GM10266 (cell line): ENCODE measurements at regions not wholly inside any gene's neighbourhood (a gene's known extent, or its start where the extent isn't known, plus 50 kb on each side); places are given as distances from the start of the nearest gene placed in this dataset.
A peak's percentile ranks its signal among the peaks of the same experiment; 100 is the strongest.

Experiments
- DNase-seq: peaks from one replicate; pipeline ENCODE4 v3.0.0; 2012; ENCODE audit errors: extremely low spot score
- CTCF ChIP-seq: IDR thresholded peaks from 2 replicates; pipeline ENCODE4 v1.5.1; 2012; ENCODE audit warnings: mild to moderate bottlenecking, low read depth; ENCODE audit not compliant: control insufficient read depth, insufficient read depth; ENCODE audit errors: missing control alignments

GRCh38 chr6:14852375-14852774 lies 393.5 kb upstream of the JARID2 start:
- TF ChIP-seq CTCF, result no peak
- no peak for DNase-seq

DNA sequence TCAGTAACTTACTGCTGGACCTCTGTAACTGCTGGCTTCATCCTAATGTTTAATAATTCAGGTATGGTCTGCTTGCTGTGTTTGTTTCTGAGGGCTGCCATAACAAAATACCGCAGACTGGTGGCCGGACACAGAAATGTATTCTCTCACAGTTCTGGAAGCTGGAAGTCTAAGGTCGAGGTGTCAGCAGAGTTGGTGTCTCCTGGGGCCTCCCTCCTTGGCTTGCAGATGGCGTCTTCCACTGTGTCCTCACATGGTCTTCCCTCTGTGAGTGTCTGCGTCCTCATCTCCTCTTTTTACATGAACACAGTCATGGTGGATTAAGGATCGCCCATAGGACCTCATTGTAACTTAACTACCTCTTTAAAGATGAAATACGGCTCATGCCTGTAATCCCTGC lies 389.7 kb upstream of the JARID2 start:
- TF ChIP-seq CTCF, result no peak
- no peak for DNase-seq

- no peak for DNase-seq
- TF ChIP-seq CTCF, result no peak
These were observed 388.9 kb upstream of the JARID2 start for GRCh38 chr6:14857001-14857400.

DNA sequence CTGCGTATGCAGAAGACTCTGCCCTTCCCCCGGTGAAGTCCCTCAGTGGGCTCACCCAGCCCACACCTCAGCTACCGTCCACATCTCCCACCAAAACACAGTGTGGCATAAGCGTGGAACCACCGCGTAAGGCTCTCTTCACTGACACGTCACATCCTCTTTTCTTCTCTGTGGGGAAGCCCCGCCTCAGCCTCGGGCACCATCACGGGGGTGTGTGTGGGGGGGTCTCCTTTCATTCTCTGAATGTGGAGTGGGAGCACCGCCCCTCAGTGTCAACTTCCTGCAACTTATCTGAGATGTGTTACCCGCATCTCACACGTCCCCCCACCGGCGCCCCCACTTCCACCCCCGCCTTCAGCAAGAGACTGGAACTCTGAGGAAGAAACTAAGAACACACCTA lies 388.4 kb upstream of the JARID2 start:
- no peak for TF ChIP-seq CTCF
- DNase-seq, result peak; percentile 39

DNA sequence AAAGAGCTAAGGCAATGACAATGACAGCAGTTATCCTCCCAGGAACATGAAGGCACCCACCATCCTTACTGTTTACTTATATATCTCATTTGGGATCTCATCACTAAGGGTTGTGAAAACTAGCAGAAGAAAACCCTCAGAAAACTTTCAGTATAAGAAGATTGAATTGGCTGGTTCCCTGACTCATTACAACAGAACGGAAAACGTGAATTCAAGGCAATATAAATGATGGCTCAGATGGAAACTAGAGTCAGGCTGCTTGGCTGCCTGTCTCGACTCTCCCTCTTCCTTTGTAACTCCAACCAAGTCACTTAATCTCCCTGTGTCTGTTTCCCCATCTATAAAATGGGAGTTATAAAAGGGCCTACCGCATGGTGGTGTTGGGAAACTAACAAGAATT lies 387.1 kb upstream of the JARID2 start:
- no peak for TF ChIP-seq CTCF
- DNase-seq, result no peak

DNA sequence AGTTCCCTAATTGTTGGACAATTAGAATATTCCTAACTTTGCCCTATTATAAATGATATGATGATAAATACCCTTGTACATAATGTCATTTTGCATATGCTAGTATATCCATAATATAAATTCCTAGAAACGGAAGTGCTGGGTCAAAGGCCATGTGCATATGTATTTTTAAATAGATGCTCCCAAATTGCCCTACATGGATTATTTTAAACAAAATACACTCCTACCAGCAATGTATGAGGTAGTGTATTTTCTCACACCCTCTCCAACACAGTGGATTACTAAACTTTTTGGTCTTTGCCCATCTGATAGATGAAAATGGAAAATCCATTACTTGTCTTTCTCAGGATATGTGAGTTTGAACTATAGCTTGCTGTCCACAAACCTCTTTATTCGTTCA lies 385.1 kb upstream of the JARID2 start:
- DNase-seq, result no peak
- no peak for TF ChIP-seq CTCF

- no peak for DNase-seq
- TF ChIP-seq CTCF, result no peak
These were observed 384.4 kb upstream of the JARID2 start for GRCh38 chr6:14861491-14861943.

GRCh38 chr6:14862845-14863244 lies 383.0 kb upstream of the JARID2 start:
- DNase-seq, result no peak
- no peak for TF ChIP-seq CTCF
